PC-9 (cell line): ENCODE measurements at regions not wholly inside any gene's neighbourhood (a gene's known extent, or its start where the extent isn't known, plus 50 kb on each side); places are given as distances from the start of the nearest gene placed in this dataset.

Experiments used
- BruUV-seq: library from RNA; stranded (reverse); fragments of 400-500 nt; replicated peaks from 2 replicates; lab custom pipeline; 2021; lab: Mats Ljungman, UMichigan
- CTCF ChIA-PET: fragments of 300-600 bp; sonication (Branson Sonifier 250); formaldehyde crosslinking; loops from one replicate; lab custom pipeline; 2022; ENCODE audit warnings: antibody characterized with exemption; lab: Charles Lee
- POLR2A ChIA-PET: fragments of 300-600 bp; sonication (Branson Sonifier 250); formaldehyde crosslinking; loops from one replicate; lab custom pipeline; 2022; ENCODE audit warnings: antibody characterized with exemption; ENCODE audit not compliant: unreplicated experiment; lab: Charles Lee
- DNase-seq, 2 experiments: peaks; one replicate each; pipeline versions ENCODE4 v3.0.0 to v3.0.0-alpha.2; 2015 to 2022; ENCODE audit warnings: mixed read lengths in 1 of 2
- H2AFZ ChIP-seq: fragments of 200-600 bp; sonication (generic); 2 replicates; pipeline ENCODE4 v1.8.1; 2017; ENCODE audit warnings: antibody characterized with exemption
- H3F3A ChIP-seq: fragments of 200-600 bp; sonication (generic); 2 replicates; pipeline ENCODE4 v1.8.1; 2017; ENCODE audit warnings: antibody characterized with exemption, mild to moderate bottlenecking, low read depth; ENCODE audit not compliant: insufficient read depth
- H3K27ac ChIP-seq: fragments of 200-600 bp; sonication (generic); 2 replicates; pipeline ENCODE4 v1.6.1; 2016; ENCODE audit warnings: mixed run types
- H3K27me3 ChIP-seq: fragments of 200-600 bp; sonication (generic); 2 replicates; pipeline ENCODE4 v1.6.1; 2016; ENCODE audit warnings: low read depth, mixed run types; ENCODE audit not compliant: insufficient read depth
- H3K36me3 ChIP-seq: fragments of 200-600 bp; sonication (generic); 2 replicates; pipeline ENCODE4 v1.6.1; 2016; ENCODE audit warnings: low read depth, mixed run types
- H3K4me1 ChIP-seq: fragments of 200-600 bp; sonication (generic); replicated peaks from 2 replicates; pipeline ENCODE4 v1.6.1; 2016; ENCODE audit warnings: mixed run types; ENCODE audit not compliant: insufficient read depth
- H3K4me2 ChIP-seq: fragments of 200-600 bp; sonication (generic); 2 replicates; pipeline ENCODE4 v1.6.1; 2017; ENCODE audit warnings: mixed run types
- H3K4me3 ChIP-seq: fragments of 200-600 bp; sonication (generic); 2 replicates; pipeline ENCODE4 v1.6.1; 2016; ENCODE audit warnings: mixed run types
- H3K79me2 ChIP-seq: fragments of 200-600 bp; sonication (generic); 2 replicates; pipeline ENCODE4 v1.6.1; 2017; ENCODE audit warnings: low read depth, mixed run types
- H3K9me2 ChIP-seq: fragments of 200-600 bp; sonication (generic); 2 replicates; pipeline ENCODE4 v1.8.1; 2017; ENCODE audit warnings: mild to moderate bottlenecking; ENCODE audit not compliant: insufficient read depth
- H3K9me3 ChIP-seq: fragments of 200-600 bp; sonication (generic); 2 replicates; pipeline ENCODE4 v1.8.1; 2016; ENCODE audit warnings: low read depth; ENCODE audit not compliant: insufficient read depth
- H4K20me1 ChIP-seq: fragments of 200-600 bp; sonication (generic); 2 replicates; pipeline ENCODE4 v1.8.1; 2017; ENCODE audit not compliant: insufficient read depth
- EZH2 ChIP-seq: fragments of 200-600 bp; sonication (generic); IDR thresholded peaks from 2 replicates; pipeline ENCODE4 v1.8.0; 2017; ENCODE audit warnings: antibody characterized with exemption, low read depth
- intact Hi-C: fragments of 100-400 bp; cut with micrococcal nuclease; formaldehyde crosslinking; loops from one replicate; pipeline ENCODE4 v1.10.0; 2022; ENCODE audit not compliant: unreplicated experiment
- TF ChIP-seq, protein P1 (sequence below): fragments of 200-600 bp; sonication (generic); conservative IDR thresholded peaks from 2 replicates; pipeline ENCODE4 v1.6.1; 2017; ENCODE audit warnings: mixed run types, antibody characterized with exemption, mild to moderate bottlenecking, moderate library complexity

DNA sequence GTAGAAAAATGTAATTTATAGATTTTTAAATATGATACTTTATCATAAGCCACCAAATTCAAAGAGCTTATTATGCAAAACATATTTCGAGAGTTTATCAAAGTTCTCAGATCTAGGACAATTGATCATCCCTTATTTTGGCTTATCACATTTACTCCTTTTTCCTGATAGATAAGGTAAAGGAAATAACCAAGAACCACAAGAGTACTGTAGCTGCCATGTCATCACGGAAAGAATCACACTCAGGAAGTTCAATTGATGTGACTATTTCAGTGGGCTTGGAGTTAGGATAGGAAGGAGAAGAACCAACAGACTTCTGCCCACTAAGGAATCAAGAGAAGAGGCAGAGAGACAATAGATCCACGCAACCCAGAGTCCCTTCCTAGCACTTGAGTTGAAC, 142.7 kb upstream of the TMCO5A start:
- TF ChIP-seq EZH2 = no peak
- TF ChIP-seq, protein P1, sequence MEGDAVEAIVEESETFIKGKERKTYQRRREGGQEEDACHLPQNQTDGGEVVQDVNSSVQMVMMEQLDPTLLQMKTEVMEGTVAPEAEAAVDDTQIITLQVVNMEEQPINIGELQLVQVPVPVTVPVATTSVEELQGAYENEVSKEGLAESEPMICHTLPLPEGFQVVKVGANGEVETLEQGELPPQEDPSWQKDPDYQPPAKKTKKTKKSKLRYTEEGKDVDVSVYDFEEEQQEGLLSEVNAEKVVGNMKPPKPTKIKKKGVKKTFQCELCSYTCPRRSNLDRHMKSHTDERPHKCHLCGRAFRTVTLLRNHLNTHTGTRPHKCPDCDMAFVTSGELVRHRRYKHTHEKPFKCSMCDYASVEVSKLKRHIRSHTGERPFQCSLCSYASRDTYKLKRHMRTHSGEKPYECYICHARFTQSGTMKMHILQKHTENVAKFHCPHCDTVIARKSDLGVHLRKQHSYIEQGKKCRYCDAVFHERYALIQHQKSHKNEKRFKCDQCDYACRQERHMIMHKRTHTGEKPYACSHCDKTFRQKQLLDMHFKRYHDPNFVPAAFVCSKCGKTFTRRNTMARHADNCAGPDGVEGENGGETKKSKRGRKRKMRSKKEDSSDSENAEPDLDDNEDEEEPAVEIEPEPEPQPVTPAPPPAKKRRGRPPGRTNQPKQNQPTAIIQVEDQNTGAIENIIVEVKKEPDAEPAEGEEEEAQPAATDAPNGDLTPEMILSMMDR = no peak
- Histone ChIP-seq H4K20me1 (no peaks in the 10 kb centered on the region), H3K4me2 (no peak overlapping the region), H3K36me3 (no peaks in the 10 kb centered on the region), H3F3A (no peaks in the 10 kb centered on the region), H3K79me2 (no peaks in the 10 kb centered on the region), H2AFZ (no peak overlapping the region), H3K9me2 (no peaks in the 10 kb centered on the region), H3K4me3 (no peak overlapping the region), H3K4me1 (peaks cover 8% of the 10 kb centered on the region; the same call in 1 of the 2 replicates), H3K9me3 (no peaks in the 10 kb centered on the region), H3K27me3 (no peaks in the 10 kb centered on the region), H3K27ac (no peak overlapping the region)
- intact Hi-C loops = no loop called here
- no TSS peak for BruUV-seq
- CTCF ChIA-PET = no interaction called here
- no peak for DNase-seq
- POLR2A ChIA-PET = no interaction called here

DNA sequence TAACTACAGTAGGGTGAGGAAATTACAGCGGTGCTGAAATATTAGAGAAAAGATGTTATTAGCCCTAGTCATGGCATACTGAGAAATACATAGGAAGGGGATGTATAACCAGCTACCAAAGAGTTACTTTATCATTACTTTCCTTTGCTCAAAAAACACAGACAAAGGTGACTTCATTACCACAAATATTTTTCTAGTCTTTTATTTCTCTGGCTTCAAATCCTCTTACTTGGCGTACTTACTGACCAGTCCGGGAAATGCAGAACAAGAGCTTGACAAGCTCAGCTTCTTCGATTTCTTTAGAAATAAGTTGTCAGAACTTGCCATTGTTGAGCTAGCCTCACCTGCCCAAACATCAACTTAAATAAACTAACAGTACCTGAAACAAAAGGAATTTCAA, 142.1 kb upstream of the TMCO5A start:
- H4K20me1 ChIP-seq = no peaks in the 10 kb centered on the region
- no peak for TF ChIP-seq EZH2
- TF ChIP-seq, protein P1 = no peak
- no peaks in the 10 kb centered on the region for H3K9me3 ChIP-seq
- BruUV-seq = no TSS peak
- no peaks in the 10 kb centered on the region for H3K9me2 ChIP-seq
- H3K4me3 ChIP-seq = no peak overlapping the region
- no peaks in the 10 kb centered on the region for H3F3A ChIP-seq
- H2AFZ ChIP-seq = no peak overlapping the region
- no peaks in the 10 kb centered on the region for H3K36me3 ChIP-seq
- H3K27ac ChIP-seq = no peak overlapping the region
- POLR2A ChIA-PET = no interaction called here
- DNase-seq = no peak
- H3K79me2 ChIP-seq = no peaks in the 10 kb centered on the region
- no peak overlapping the region for H3K4me2 ChIP-seq
- peaks cover 8% of the 10 kb centered on the region; the same call in 1 of the 2 replicates for H3K4me1 ChIP-seq
- no peaks in the 10 kb centered on the region for H3K27me3 ChIP-seq
- CTCF ChIA-PET = no interaction called here
- intact Hi-C loops = no loop called here

DNA sequence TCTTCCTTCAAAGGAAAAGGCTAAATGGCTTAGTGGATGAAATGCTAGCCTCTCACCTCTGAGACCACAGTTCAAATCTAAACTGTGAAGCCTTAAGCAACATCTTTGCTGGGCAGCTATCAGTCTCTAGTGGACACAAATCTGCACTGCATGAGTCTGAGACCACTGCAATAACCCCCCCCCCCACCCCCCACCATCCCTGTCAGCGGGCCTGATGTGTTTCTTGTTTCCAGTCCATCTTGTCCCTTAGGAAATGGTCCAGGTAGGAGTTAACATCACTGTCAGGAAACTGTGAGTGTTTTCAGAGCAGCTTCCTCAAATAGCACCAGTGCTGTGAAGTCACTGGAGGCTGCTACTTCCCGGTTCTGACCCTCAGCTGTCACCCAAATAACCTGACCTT, 140.6 kb upstream of the TMCO5A start:
- no peak overlapping the region for H3K4me2 ChIP-seq
- no peak for DNase-seq
- H3K79me2 ChIP-seq = no peaks in the 10 kb centered on the region
- no peak overlapping the region for H2AFZ ChIP-seq
- H3K36me3 ChIP-seq = no peaks in the 10 kb centered on the region
- CTCF ChIA-PET = no interaction called here
- H3K9me3 ChIP-seq = no peaks in the 10 kb centered on the region
- no peaks in the 10 kb centered on the region for H3F3A ChIP-seq
- no peaks in the 10 kb centered on the region for H3K27me3 ChIP-seq
- H4K20me1 ChIP-seq = no peaks in the 10 kb centered on the region
- POLR2A ChIA-PET = interaction anchor here (0.6 kb wide), 1 partner anchor 653 kb away, joined by 11 read pairs; no protein-coding TSS in a partner anchor
- H3K4me1 ChIP-seq = peaks cover 8% of the 10 kb centered on the region; the same call in 1 of the 2 replicates
- H3K27ac ChIP-seq = no peak overlapping the region
- intact Hi-C loops = no loop called here
- no TSS peak for BruUV-seq
- TF ChIP-seq, protein P1 = no peak
- no peak for TF ChIP-seq EZH2
- no peaks in the 10 kb centered on the region for H3K9me2 ChIP-seq
- no peak overlapping the region for H3K4me3 ChIP-seq
